ENCODE measurements at regions not wholly inside any gene's neighbourhood (a gene's known extent, or its start where the extent isn't known, plus 50 kb on each side); places are given as distances from the start of the nearest gene placed in this dataset.
"Not testable (repeated sequence)": the region's sequence is repeated elsewhere in the genome, so short reads cannot be mapped to it uniquely, and the experiment has no call there.

GRCh38 chr1:113302636-113303035 lies 87.7 kb upstream of the MAGI3 start:
- Mint-ChIP-seq H3K27me3 (peaks cover 1 to 17% of the 10 kb centered on the region in 2 donors), H3K9me3 (peaks cover 0 to 4% (median 0%) of the 10 kb centered on the region in 5 donors), H3K4me1 (no peaks in the 10 kb centered on the region), H3K27ac (no peak overlapping the region), H3K36me3 (no peaks in the 10 kb centered on the region), H3K4me3 (no peak overlapping the region)
- no peak overlapping the region for H3K27ac ChIP-seq (ENCODE audit: low read depth, low read length)
- no peaks in the 10 kb centered on the region for H3K27me3 ChIP-seq (ENCODE audit: insufficient read depth, low read length, poor library complexity, severe bottlenecking)
- ChIA-PET CTCF (interaction anchor here (1.4 kb wide), 1 partner anchor 13 kb away, joined by 4 read pairs; no protein-coding TSS in a partner anchor), POLR2A (no interaction called here)
- H3K36me3 ChIP-seq (ENCODE audit: insufficient read depth, low read length) = no peaks in the 10 kb centered on the region
- no peaks in the 10 kb centered on the region for H3K4me1 ChIP-seq (ENCODE audit: insufficient read depth, low read length)
- DNase-seq = no peak
- H3K9me3 ChIP-seq (ENCODE audit: low read length) = no peaks in the 10 kb centered on the region
- no peak overlapping the region for H3K4me3 ChIP-seq (ENCODE audit: low read length)

GRCh38 chr1:113303267-113303666 lies 87.0 kb upstream of the MAGI3 start:
- ChIA-PET CTCF (interaction anchor here (1.4 kb wide), 1 partner anchor 14 kb away, joined by 4 read pairs; no protein-coding TSS in a partner anchor), POLR2A (no interaction called here)
- Histone ChIP-seq H3K9me3 (ENCODE audit: low read length) (no peaks in the 10 kb centered on the region), H3K27me3 (ENCODE audit: insufficient read depth, low read length, poor library complexity, severe bottlenecking) (no peaks in the 10 kb centered on the region), H3K27ac (ENCODE audit: low read depth, low read length) (no peak overlapping the region), H3K36me3 (ENCODE audit: insufficient read depth, low read length) (no peaks in the 10 kb centered on the region), H3K4me3 (ENCODE audit: low read length) (no peak overlapping the region), H3K4me1 (ENCODE audit: insufficient read depth, low read length) (no peaks in the 10 kb centered on the region)
- Mint-ChIP-seq H3K4me3 (no peak overlapping the region), H3K27me3 (peaks cover 6 to 17% of the 10 kb centered on the region in 2 donors), H3K4me1 (peaks cover 0 to 3% (median 0%) of the 10 kb centered on the region in 3 donors), H3K36me3 (no peaks in the 10 kb centered on the region), H3K9me3 (peaks cover 0 to 4% (median 0%) of the 10 kb centered on the region in 5 donors), H3K27ac (no peak overlapping the region)
- DNase-seq = no peak

DNA sequence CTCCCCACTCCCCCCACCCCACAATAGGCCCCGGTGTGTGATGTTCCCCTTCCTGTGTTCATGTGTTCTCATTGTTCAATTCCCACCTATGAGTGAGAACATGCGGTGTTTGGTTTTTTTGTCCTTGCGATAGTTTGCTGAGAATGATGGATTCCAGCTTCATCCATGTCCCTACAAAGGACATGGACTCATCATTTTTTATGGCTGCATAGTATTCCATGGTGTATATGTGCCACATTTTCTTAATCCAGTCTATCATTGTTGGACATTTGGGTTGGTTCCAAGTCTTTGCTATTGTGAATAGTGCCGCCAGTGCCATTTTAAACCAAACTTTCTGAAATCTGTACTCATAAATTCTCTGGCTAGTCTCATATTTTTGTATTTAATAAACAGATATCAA lies 85.3 kb upstream of the MAGI3 start:
- H3K4me1 ChIP-seq (ENCODE audit: insufficient read depth, low read length); DNase-seq; H3K27ac ChIP-seq (ENCODE audit: low read depth, low read length); H3K27ac Mint-ChIP-seq; H3K4me3 Mint-ChIP-seq; H3K9me3 ChIP-seq (ENCODE audit: low read length); H3K36me3 Mint-ChIP-seq; H3K27me3 ChIP-seq (ENCODE audit: insufficient read depth, low read length, poor library complexity, severe bottlenecking); H3K9me3 Mint-ChIP-seq; POLR2A ChIA-PET; CTCF ChIA-PET; H3K36me3 ChIP-seq (ENCODE audit: insufficient read depth, low read length); H3K4me1 Mint-ChIP-seq; H3K4me3 ChIP-seq (ENCODE audit: low read length): not testable (repeated sequence)
- H3K27me3 Mint-ChIP-seq = peaks cover 15 to 31% of the 10 kb centered on the region in 2 donors

DNA sequence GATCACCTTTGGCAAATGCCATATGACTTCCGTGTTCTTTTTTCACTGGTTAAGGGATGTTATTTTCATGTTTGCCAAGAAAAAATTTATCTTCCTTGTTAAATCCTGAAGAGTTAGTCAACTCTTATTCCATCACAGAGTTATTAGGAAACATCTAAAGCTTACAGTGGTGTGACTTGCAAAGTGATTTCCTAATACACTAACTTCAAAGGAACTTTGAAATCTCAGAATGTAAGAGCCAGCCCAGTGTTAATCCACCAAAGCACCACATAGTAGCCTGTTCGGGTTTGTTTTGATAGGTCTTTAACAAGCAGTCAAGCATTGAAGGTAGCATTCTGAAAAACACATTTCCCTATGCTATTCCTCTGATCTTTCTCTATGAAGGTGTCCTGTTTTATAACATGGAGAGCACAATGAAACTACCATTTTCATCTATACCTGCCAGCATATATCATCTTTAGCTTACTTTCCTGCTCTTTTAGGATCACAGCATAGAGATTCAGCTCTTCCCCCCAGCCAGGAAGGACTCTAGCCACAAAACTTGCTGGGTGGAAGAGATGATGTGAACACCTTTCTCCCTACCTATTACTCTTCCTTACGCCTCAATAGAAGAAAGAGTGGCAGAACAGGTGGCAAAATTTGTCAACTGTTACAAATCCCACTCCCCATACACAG lies 82.4 kb upstream of the MAGI3 start:
- Histone ChIP-seq H3K36me3 (ENCODE audit: insufficient read depth, low read length) (no peaks in the 10 kb centered on the region), H3K27ac (ENCODE audit: low read depth, low read length) (no peak overlapping the region), H3K27me3 (ENCODE audit: insufficient read depth, low read length, poor library complexity, severe bottlenecking) (no peaks in the 10 kb centered on the region), H3K4me3 (ENCODE audit: low read length) (no peak overlapping the region), H3K4me1 (ENCODE audit: insufficient read depth, low read length) (no peaks in the 10 kb centered on the region), H3K9me3 (ENCODE audit: low read length) (no peaks in the 10 kb centered on the region)
- CTCF ChIA-PET = no interaction called here
- Mint-ChIP-seq H3K4me3 (no peak overlapping the region), H3K27me3 (peaks cover 22 to 49% of the 10 kb centered on the region in 2 donors), H3K27ac (no peak overlapping the region), H3K9me3 (peaks cover 4 to 13% (median 9%) of the 10 kb centered on the region in 5 donors), H3K4me1 (peaks cover 0 to 4% (median 0%) of the 10 kb centered on the region in 3 donors), H3K36me3 (peaks cover 0 to 7% (median 0%) of the 10 kb centered on the region in 3 donors)
- DNase-seq = no peak
- POLR2A ChIA-PET = no interaction called here

DNA sequence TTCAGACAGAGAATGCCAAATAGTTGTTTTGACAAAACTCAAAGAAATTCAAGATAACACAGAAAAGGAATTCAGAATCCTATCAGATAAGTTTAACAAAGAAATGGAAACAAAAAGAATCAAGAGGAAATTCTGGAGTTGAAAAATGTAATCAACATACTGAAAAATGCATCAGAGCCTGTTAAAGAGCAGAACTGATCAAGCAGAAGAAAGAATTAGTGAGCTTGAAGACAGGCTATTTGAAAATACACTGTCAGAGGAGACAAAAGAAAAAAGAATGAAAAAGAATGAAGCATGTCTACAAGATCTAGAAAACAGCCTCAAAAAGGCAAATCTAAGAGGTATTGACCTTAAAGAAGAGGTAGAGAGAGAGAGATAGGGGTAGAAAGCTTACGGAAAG lies 77.7 kb upstream of the MAGI3 start:
- H3K9me3 Mint-ChIP-seq = peaks cover 8 to 20% (median 14%) of the 10 kb centered on the region in 5 donors
- peaks cover 0 to 14% (median 0%) of the 10 kb centered on the region in 3 donors for H3K36me3 Mint-ChIP-seq
- POLR2A ChIA-PET; CTCF ChIA-PET; H3K27me3 ChIP-seq (ENCODE audit: insufficient read depth, low read length, poor library complexity, severe bottlenecking); H3K4me1 Mint-ChIP-seq; H3K4me3 ChIP-seq (ENCODE audit: low read length); H3K36me3 ChIP-seq (ENCODE audit: insufficient read depth, low read length); H3K4me3 Mint-ChIP-seq; H3K27ac ChIP-seq (ENCODE audit: low read depth, low read length); H3K4me1 ChIP-seq (ENCODE audit: insufficient read depth, low read length); H3K9me3 ChIP-seq (ENCODE audit: low read length); H3K27ac Mint-ChIP-seq; DNase-seq: not testable (repeated sequence)
- H3K27me3 Mint-ChIP-seq = peaks cover 24 to 56% of the 10 kb centered on the region in 2 donors

- no peak overlapping the region for H3K4me3 Mint-ChIP-seq
- Histone ChIP-seq H3K27me3 (ENCODE audit: insufficient read depth, low read length, poor library complexity, severe bottlenecking) (no peaks in the 10 kb centered on the region), H3K4me3 (ENCODE audit: low read length) (no peak overlapping the region), H3K9me3 (ENCODE audit: low read length) (no peaks in the 10 kb centered on the region), H3K4me1 (ENCODE audit: insufficient read depth, low read length) (no peaks in the 10 kb centered on the region), H3K27ac (ENCODE audit: low read depth, low read length) (no peak overlapping the region), H3K36me3 (ENCODE audit: insufficient read depth, low read length) (no peaks in the 10 kb centered on the region)
- ChIA-PET CTCF (no interaction called here), POLR2A (no interaction called here)
- no peak for DNase-seq
- no peak overlapping the region for H3K27ac Mint-ChIP-seq
- peaks cover 0 to 14% (median 0%) of the 10 kb centered on the region in 3 donors for H3K36me3 Mint-ChIP-seq
- peaks cover 11 to 39% of the 10 kb centered on the region in 2 donors for H3K27me3 Mint-ChIP-seq
- H3K9me3 Mint-ChIP-seq = peaks cover 8 to 19% (median 14%) of the 10 kb centered on the region in 5 donors
- H3K4me1 Mint-ChIP-seq = no peaks in the 10 kb centered on the region
Measured at GRCh38 chr1:113314600-113314999, 75.7 kb upstream of the MAGI3 start.

DNA sequence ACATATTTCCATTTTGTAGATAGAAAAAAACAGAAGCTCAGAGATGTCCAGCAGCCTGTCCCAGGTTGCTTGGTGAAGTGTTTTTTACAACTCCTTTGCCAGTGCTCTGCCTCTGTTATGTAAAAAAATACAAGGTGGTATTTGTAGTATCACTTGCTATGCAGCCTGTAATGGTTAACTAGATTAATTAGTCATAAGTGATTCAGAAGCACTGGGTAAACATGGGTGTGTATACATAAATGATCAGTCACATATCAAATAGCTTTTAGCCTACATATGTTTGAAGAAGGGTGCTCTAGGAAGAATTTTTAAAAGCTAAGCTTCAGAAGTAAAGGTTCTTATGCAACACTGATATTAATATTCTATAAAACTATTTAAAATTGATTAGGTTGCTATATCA lies 70.0 kb upstream of the MAGI3 start:
- no peaks in the 10 kb centered on the region for H3K36me3 ChIP-seq (ENCODE audit: insufficient read depth, low read length)
- no peak overlapping the region for H3K4me3 ChIP-seq (ENCODE audit: low read length)
- ChIA-PET POLR2A (no interaction called here), CTCF (no interaction called here)
- Mint-ChIP-seq H3K36me3 (no peaks in the 10 kb centered on the region), H3K9me3 (no peaks in the 10 kb centered on the region), H3K4me3 (no peak overlapping the region), H3K4me1 (no peaks in the 10 kb centered on the region), H3K27me3 (peaks cover 0 to 4% of the 10 kb centered on the region in 2 donors), H3K27ac (no peak overlapping the region)
- H3K27me3 ChIP-seq (ENCODE audit: insufficient read depth, low read length, poor library complexity, severe bottlenecking) = no peaks in the 10 kb centered on the region
- H3K9me3 ChIP-seq (ENCODE audit: low read length) = no peaks in the 10 kb centered on the region
- no peak for DNase-seq
- no peak overlapping the region for H3K27ac ChIP-seq (ENCODE audit: low read depth, low read length)
- no peaks in the 10 kb centered on the region for H3K4me1 ChIP-seq (ENCODE audit: insufficient read depth, low read length)

GRCh38 chr1:113320972-113321680 lies 69.2 kb upstream of the MAGI3 start:
- Histone ChIP-seq H3K27ac (ENCODE audit: low read depth, low read length) (no peak overlapping the region), H3K9me3 (ENCODE audit: low read length) (no peaks in the 10 kb centered on the region), H3K27me3 (ENCODE audit: insufficient read depth, low read length, poor library complexity, severe bottlenecking) (no peaks in the 10 kb centered on the region), H3K4me3 (ENCODE audit: low read length) (no peak overlapping the region), H3K4me1 (ENCODE audit: insufficient read depth, low read length) (no peaks in the 10 kb centered on the region), H3K36me3 (ENCODE audit: insufficient read depth, low read length) (no peaks in the 10 kb centered on the region)
- Mint-ChIP-seq H3K4me3 (no peak overlapping the region), H3K27ac (no peak overlapping the region), H3K36me3 (no peaks in the 10 kb centered on the region), H3K27me3 (no peaks in the 10 kb centered on the region), H3K4me1 (no peaks in the 10 kb centered on the region), H3K9me3 (no peaks in the 10 kb centered on the region)
- ChIA-PET POLR2A (no interaction called here), CTCF (no interaction called here)
- DNase-seq = no peak

Measured in CD8-positive, alpha-beta memory T cell (primary cell).